ENCODE measurements at regions not wholly inside any gene's neighbourhood (a gene's known extent, or its start where the extent isn't known, plus 50 kb on each side); places are given as distances from the start of the nearest gene placed in this dataset.
"Not testable (repeated sequence)": the region's sequence is repeated elsewhere in the genome, so short reads cannot be mapped to it uniquely, and the experiment has no call there.

- no peak overlapping the region for H3K4me3 ChIP-seq
- in situ Hi-C loops (cut with MboI; ENCODE audit: low pct_unique_long_range_greater_than_20kb in 2 of 9, low sequenced_read_pairs in 9 of 9, unreplicated experiment in 9 of 9): no loop called here
- no peaks in the 10 kb centered on the region for H3K4me1 ChIP-seq (replicated peaks in 1 of 2)
- ATAC-seq (replicated peaks in 6 of 8): no peak
- WGBS, 10 experiments: 0 to 100% (median 33%) methylated on average over 1 of the region's 1 CpG; no CpG with 5 or more reads in 3 of the 10 experiments
- no peak overlapping the region for H3K27ac ChIP-seq
These were observed 645.6 kb upstream of the LUZP2 start for GRCh38 chr11:23851216-23851615.

- 0 to 100% (median 75%) methylated on average over 1 of the region's 1 CpG; no CpG with 5 or more reads in 2 of the 10 experiments for WGBS, 10 experiments
- Histone ChIP-seq H3K27ac (no peak overlapping the region), H3K4me1 (replicated peaks in 1 of 2) (no peaks in the 10 kb centered on the region), H3K4me3 (no peak overlapping the region)
- in situ Hi-C loops (cut with MboI; ENCODE audit: low pct_unique_long_range_greater_than_20kb in 2 of 9, low sequenced_read_pairs in 9 of 9, unreplicated experiment in 9 of 9): no loop called here
- no peak for ATAC-seq (replicated peaks in 6 of 8)
These were observed 640.2 kb upstream of the LUZP2 start for GRCh38 chr11:23856654-23857053.

- ATAC-seq (replicated peaks in 6 of 8): peak in 2 of 8 experiments; percentile 32 to 57
- in situ Hi-C loops (cut with MboI; ENCODE audit: low pct_unique_long_range_greater_than_20kb in 2 of 9, low sequenced_read_pairs in 9 of 9, unreplicated experiment in 9 of 9): no loop called here
- no peak overlapping the region for H3K27ac ChIP-seq
- H3K4me3 ChIP-seq: no peak overlapping the region
- H3K4me1 ChIP-seq (replicated peaks in 1 of 2): no peaks in the 10 kb centered on the region
These were observed 637.8 kb upstream of the LUZP2 start for GRCh38 chr11:23859087-23859486.

GRCh38 chr11:23861615-23862014, 635.2 kb upstream of the LUZP2 start:
- in situ Hi-C loops (cut with MboI; ENCODE audit: low pct_unique_long_range_greater_than_20kb in 2 of 9, low sequenced_read_pairs in 9 of 9, unreplicated experiment in 9 of 9): no loop called here
- peak in 2 of 8 experiments; percentile 32 to 92 for ATAC-seq (replicated peaks in 6 of 8)
- 0 to 100% (median 76%) methylated on average over 1 to 5 of the region's 9 CpGs; no CpG with 5 or more reads in 2 of the 10 experiments for WGBS, 10 experiments
- no peaks in the 10 kb centered on the region for H3K4me1 ChIP-seq (replicated peaks in 1 of 2)
- no peak overlapping the region for H3K27ac ChIP-seq
- no peak overlapping the region for H3K4me3 ChIP-seq

GRCh38 chr11:23865341-23865975, 631.4 kb upstream of the LUZP2 start:
- in situ Hi-C loops (cut with MboI; ENCODE audit: low pct_unique_long_range_greater_than_20kb in 2 of 9, low sequenced_read_pairs in 9 of 9, unreplicated experiment in 9 of 9): no loop called here
- 24 to 100% (median 80%) methylated on average over 2 to 4 of the region's 4 CpGs; no CpG with 5 or more reads in 1 of the 10 experiments for WGBS, 10 experiments
- no peak overlapping the region for H3K4me3 ChIP-seq

GRCh38 chr11:23866641-23867040, 630.2 kb upstream of the LUZP2 start:
- WGBS, 10 experiments: 0 to 100% (median 71%) methylated on average over 1 of the region's 1 CpG; no CpG with 5 or more reads in 4 of the 10 experiments
- in situ Hi-C loops (cut with MboI; ENCODE audit: low pct_unique_long_range_greater_than_20kb in 2 of 9, low sequenced_read_pairs in 9 of 9, unreplicated experiment in 9 of 9): no loop called here
- H3K4me3 ChIP-seq: no peak overlapping the region
- no peaks in the 10 kb centered on the region for H3K4me1 ChIP-seq (replicated peaks in 1 of 2)
- H3K27ac ChIP-seq: no peak overlapping the region
- no peak for ATAC-seq (replicated peaks in 6 of 8)

More at GRCh38 chr11:23865341-23865975, 631.4 kb upstream of the LUZP2 start:
- Histone ChIP-seq H3K27ac (no peak overlapping the region), H3K4me1 (replicated peaks in 1 of 2) (no peaks in the 10 kb centered on the region)
- ATAC-seq (replicated peaks in 6 of 8): no peak

- 60 to 100% (median 86%) methylated on average over 1 to 2 of the region's 2 CpGs; no CpG with 5 or more reads in 1 of the 10 experiments for WGBS, 10 experiments
- H3K4me1 ChIP-seq (replicated peaks in 1 of 2): no peaks in the 10 kb centered on the region
- no peak for ATAC-seq (replicated peaks in 6 of 8)
- H3K27ac ChIP-seq: no peak overlapping the region
- in situ Hi-C loops (cut with MboI; ENCODE audit: low pct_unique_long_range_greater_than_20kb in 2 of 9, low sequenced_read_pairs in 9 of 9, unreplicated experiment in 9 of 9): no loop called here
- H3K4me3 ChIP-seq: no peak overlapping the region
These were observed 627.2 kb upstream of the LUZP2 start for GRCh38 chr11:23869671-23870070.

- in situ Hi-C loops (cut with MboI; ENCODE audit: low pct_unique_long_range_greater_than_20kb in 2 of 9, low sequenced_read_pairs in 9 of 9, unreplicated experiment in 9 of 9): no loop called here
- Histone ChIP-seq H3K4me3 (no peak overlapping the region), H3K4me1 (replicated peaks in 1 of 2) (no peaks in the 10 kb centered on the region), H3K27ac (no peak overlapping the region)
- ATAC-seq (replicated peaks in 6 of 8): no peak
- WGBS, 10 experiments: 13 to 95% (median 78%) methylated on average over 1 to 2 of the region's 2 CpGs
These were observed 623.4 kb upstream of the LUZP2 start for GRCh38 chr11:23873406-23873805.

GRCh38 chr11:23875176-23875850, 621.5 kb upstream of the LUZP2 start:
- Histone ChIP-seq H3K4me3 (no peak overlapping the region), H3K4me1 (replicated peaks in 1 of 2) (no peaks in the 10 kb centered on the region), H3K27ac (no peak overlapping the region)
- no peak for ATAC-seq (replicated peaks in 6 of 8)
- in situ Hi-C loops (cut with MboI; ENCODE audit: low pct_unique_long_range_greater_than_20kb in 2 of 9, low sequenced_read_pairs in 9 of 9, unreplicated experiment in 9 of 9): no loop called here
- 18 to 100% (median 90%) methylated on average over 1 to 4 of the region's 4 CpGs for WGBS, 10 experiments

- WGBS, 10 experiments: 89 to 100% (median 95%) methylated on average over 1 to 8 of the region's 26 CpGs; no CpG with 5 or more reads in 6 of the 10 experiments
- H3K4me1 ChIP-seq (replicated peaks in 1 of 2); H3K27ac ChIP-seq; ATAC-seq (replicated peaks in 6 of 8); in situ Hi-C loops (cut with MboI; ENCODE audit: low pct_unique_long_range_greater_than_20kb in 2 of 9, low sequenced_read_pairs in 9 of 9, unreplicated experiment in 9 of 9); H3K4me3 ChIP-seq: not testable (repeated sequence)
These were observed 613.3 kb upstream of the LUZP2 start for GRCh38 chr11:23883426-23884048.

- no peak overlapping the region for H3K27ac ChIP-seq
- no peak overlapping the region for H3K4me3 ChIP-seq
- no peaks in the 10 kb centered on the region for H3K4me1 ChIP-seq (replicated peaks in 1 of 2)
- no peak for ATAC-seq (replicated peaks in 6 of 8)
- in situ Hi-C loops (cut with MboI; ENCODE audit: low pct_unique_long_range_greater_than_20kb in 2 of 9, low sequenced_read_pairs in 9 of 9, unreplicated experiment in 9 of 9): no loop called here
These were observed 612.5 kb upstream of the LUZP2 start for GRCh38 chr11:23884341-23884740.

GRCh38 chr11:23885801-23886200, 611.1 kb upstream of the LUZP2 start:
- in situ Hi-C loops (cut with MboI; ENCODE audit: low pct_unique_long_range_greater_than_20kb in 2 of 9, low sequenced_read_pairs in 9 of 9, unreplicated experiment in 9 of 9): no loop called here
- Histone ChIP-seq H3K27ac (no peak overlapping the region), H3K4me3 (no peak overlapping the region), H3K4me1 (replicated peaks in 1 of 2) (no peaks in the 10 kb centered on the region)
- 33 to 100% (median 84%) methylated on average over 1 to 2 of the region's 2 CpGs; no CpG with 5 or more reads in 4 of the 10 experiments for WGBS, 10 experiments
- ATAC-seq (replicated peaks in 6 of 8): no peak

- H3K27ac ChIP-seq; in situ Hi-C loops (cut with MboI; ENCODE audit: low pct_unique_long_range_greater_than_20kb in 2 of 9, low sequenced_read_pairs in 9 of 9, unreplicated experiment in 9 of 9); H3K4me1 ChIP-seq (replicated peaks in 1 of 2); ATAC-seq (replicated peaks in 6 of 8); H3K4me3 ChIP-seq: not testable (repeated sequence)
- 38 to 100% (median 90%) methylated on average over 1 to 4 of the region's 4 CpGs; no CpG with 5 or more reads in 2 of the 10 experiments for WGBS, 10 experiments
These were observed 609.7 kb upstream of the LUZP2 start for GRCh38 chr11:23887122-23887521.

Data from motor neuron (in vitro differentiated cells).